Stimulated activated CD4-positive, alpha-beta T cell treated with anti-CD3 and anti-CD28 coated beads, TNF-alpha, amount 100 ng/mL, for 1 hour (primary cell): ENCODE measurements at regions not wholly inside any gene's neighbourhood (a gene's known extent, or its start where the extent isn't known, plus 50 kb on each side); places are given as distances from the start of the nearest gene placed in this dataset.
"Not testable (repeated sequence)": the region's sequence is repeated elsewhere in the genome, so short reads cannot be mapped to it uniquely, and the experiment has no call there.

Experiments used
- DNase-seq, 3 donors: peaks; one replicate each; pipeline ENCODE4 v3.0.0-alpha.2; 2020; ENCODE audit warnings: low read depth in 3 of 3, low spot score in 1 of 3

DNA sequence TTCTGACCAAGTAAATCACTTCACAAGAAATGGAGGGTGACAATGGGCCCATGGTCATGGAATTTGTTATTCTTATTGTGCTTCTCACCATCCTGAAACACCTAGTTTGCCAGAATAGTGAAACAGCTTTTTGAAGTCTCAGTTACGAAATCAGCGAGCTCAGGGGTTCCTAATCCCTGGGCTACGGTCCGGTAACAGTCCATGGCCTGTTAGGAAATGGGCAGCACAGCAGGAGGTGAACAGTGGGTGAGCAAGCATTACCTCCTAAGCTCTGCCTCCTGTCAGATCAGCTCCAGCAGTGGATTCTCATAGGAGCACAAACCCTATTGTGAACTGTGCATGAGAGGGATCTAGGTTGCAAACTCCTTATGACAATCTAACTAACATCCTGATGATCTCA is 1356.3 kb downstream of the KCNT2 start:
- no peak for DNase-seq

DNA sequence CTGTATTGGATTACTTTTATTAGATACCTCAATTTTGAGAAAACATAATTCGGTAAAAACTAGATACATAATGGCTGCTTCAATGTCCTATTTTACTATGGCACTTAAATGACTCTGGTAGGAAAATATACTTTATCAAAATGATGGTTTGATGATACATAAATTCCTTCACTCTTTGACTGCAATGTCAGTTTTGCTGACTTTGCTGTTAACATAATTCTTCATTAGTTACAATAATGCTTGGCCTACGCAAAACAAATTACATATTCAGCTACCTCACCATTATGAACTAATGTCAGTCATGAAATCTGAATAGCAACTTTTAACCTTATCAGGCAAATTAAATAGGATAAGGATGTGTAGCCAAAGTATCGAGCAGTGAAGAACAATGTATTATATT is 1364.7 kb downstream of the KCNT2 start:
- DNase-seq, result no peak

DNA sequence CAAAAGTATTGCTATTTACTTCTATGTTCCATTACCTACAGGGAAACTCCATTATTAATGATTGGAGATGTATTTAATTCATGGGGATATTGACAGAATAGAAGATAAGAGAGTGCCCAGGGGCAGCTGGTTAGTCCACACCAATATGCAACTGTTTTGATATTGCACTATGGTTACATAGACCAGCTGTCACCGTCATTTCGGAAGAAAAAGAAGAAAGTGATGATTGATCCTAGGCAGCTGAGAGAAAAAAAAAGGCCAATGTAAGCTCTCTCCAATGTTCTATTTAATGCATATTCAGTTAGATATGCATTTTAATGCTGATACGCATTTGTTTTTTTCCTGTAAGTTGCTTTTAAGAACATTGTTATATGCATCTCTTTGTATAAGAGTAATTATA is 1367.2 kb downstream of the KCNT2 start:
- DNase-seq, result no peak

DNA sequence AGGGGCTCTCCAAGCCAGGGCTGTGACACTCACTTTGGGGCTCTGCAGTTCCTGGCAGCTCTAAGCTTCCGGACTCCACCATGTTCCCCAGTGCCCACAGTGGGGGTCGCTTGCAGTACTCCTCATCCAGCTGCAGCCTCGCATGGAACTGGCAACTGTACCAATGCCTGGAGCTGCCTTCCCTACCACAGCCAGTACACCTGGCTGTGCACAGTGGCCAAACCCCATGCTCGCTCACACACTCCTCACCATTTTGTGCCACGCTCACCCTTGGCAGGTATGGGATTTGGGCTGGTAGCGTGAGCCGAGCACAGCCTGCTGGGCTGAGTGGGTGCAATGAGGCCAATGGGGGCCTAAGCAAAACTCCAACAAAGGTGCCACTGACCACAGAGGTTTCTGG is 1369.9 kb downstream of the KCNT2 start:
- DNase-seq, result no peak

DNA sequence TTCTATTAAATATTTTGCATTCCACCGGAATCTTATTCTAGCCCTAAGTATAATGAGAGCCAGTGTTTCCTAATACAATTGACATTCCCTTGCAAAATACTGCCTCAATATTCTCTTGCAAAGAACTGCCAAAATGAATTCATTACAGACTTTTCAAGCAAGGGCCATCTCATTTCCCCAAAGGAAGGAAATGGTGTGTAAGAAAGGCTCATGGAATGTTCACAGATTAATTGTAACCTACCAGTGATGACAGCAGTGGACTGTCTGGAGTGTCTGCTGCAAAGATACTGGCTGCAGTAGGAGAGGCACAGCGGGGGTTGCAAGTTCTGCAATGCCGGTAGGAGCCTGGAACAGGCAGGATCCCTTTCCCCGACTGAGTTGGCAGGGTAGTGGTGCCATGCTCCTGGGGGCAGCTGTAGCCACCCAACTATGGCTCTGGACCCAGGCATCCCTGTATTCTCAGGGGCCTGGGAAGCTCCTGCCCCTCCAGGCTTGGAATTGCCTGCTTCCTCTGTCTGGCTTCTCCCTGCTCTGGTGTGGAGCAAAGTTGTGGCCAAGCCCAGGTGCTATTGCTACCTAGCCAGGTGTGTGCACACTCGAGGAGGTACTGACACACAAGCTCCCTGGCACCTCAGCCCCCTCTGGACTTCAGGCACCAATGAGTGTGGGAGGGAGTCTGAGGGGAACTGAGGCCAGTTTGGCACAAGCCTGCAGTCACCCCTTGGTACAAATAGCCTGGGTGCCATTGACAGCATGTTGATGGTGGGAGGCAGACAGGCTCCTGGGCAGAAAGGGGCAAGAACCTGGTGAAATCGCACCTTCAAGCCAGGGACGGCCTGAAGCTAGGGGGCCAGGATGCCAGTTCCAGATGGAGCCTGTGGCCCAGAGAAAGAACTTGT is 1371.0 kb downstream of the KCNT2 start:
- DNase-seq, result no peak

DNA sequence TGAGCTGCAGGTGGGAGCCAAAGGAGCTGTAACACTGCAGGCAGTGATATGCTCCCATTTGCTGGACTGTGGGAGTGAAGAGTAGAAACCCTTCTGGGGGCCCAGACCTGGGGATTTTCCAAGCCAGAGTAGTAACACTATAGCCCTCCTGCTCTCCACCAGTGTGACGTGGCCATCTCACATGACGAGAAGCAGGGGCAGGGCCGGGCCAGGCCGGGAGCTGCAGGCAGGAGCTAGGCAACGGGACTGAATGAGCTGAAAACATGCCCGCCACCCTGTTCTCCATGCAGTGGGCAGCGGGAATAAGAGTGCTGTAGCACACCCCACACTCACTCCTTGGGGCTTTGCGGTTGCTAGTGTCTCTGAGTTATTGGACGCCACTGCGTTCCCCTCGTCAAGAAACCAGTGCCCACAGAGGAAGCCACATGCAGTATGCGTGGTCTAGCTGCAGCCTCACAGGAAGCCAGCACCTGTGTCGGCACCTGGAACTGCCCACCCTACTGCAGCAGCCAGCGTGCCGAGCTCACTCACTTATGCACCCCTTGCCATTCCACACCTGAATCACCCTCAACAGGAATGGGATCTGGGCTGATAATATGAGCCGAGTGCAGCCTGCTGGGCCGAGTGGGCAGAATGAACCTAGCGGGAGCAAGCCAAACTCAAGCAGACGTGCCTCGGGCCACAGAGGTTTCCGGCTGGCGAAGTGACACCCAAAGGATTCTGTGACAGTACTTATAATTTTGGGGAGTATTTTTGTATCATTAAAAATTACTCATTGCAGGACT is 1389.6 kb downstream of the KCNT2 start:
- DNase-seq, result no peak

DNA sequence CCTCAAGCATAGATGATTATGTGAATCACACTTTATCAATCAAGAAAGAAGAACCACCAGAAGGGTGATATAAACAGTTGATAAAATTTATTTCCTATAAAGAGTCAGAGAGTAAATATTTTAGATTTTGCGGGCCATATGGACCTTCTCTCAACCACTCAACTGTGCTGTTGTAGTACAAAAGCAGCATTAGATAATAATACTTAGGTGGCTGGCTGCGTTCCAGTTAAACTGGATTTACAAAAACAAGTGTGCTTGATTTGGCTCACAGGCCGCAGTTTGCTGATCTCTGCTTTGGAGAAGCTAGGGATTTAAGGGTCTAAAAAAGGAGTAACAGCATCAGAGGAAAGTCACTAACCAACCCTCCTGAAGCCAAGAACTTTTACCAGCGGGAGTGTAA is 1406.0 kb downstream of the KCNT2 start:
- DNase-seq, result no peak

DNA sequence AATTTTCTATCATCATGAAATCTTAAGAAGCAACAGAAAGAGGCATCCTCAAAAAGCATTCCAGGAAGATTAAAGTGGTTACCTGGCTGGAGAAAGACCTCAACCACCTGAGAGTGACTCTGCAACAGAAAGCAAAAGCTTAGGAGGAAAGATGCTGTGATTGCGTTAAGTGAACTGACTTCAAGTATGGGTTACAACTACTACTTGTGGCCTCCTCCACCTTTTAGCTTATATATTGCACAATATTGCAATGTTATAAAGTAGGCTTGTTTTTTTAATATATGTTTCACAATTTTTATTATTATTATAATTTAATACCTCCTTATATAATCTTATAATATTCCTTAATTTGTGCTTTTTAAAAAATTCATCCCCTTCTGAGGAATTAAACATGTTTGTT is 1407.5 kb downstream of the KCNT2 start:
- DNase-seq, result no peak

DNA sequence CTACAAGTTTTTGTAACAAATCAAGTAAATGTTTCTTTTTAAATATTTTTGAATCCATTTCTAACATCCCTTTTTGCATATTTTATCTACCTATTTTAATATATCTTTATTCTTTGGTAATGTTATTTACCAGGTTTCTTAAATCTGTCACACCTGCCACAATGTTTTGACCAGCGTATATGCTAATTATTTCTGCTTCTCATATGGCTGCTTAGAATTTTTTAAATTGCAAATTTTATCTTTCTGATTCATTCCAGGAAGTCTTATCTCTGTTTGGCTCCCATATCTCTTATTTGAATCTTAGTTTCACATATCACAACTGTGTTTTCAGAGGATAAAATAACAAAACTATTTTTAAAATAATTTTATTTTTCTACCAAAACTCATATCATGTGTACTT is 1411.1 kb downstream of the KCNT2 start:
- no peak for DNase-seq

DNA sequence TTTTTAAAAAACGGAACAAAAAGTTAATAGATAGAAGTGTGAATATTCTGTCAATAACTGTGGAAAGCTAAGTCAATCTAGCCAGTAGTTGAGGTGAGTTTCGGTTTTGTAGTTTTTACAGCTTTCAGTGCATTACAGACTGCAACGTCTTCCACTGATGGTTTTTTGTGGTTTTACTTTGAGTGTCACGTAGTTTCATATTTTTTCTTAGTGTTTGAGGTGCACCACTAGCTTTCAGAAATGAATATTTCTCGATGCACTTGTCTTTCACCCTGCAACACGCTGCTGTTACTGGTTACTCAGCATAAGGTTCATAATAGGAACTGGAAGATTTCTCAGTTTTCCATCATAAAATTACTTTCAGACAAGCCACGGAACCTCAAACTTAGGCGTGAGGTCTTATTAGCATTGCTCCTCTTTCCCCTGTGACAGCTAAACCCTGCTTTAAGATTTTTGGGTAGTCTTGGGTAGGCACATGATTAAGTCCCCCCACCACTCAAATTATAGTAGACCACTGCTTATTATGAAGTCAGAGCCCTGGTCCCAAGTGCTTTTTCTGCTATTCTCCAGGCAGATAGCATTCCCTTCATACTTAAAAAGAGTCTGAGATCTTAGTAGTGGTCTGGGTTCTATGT is 1412.7 kb downstream of the KCNT2 start:
- no peak for DNase-seq

DNA sequence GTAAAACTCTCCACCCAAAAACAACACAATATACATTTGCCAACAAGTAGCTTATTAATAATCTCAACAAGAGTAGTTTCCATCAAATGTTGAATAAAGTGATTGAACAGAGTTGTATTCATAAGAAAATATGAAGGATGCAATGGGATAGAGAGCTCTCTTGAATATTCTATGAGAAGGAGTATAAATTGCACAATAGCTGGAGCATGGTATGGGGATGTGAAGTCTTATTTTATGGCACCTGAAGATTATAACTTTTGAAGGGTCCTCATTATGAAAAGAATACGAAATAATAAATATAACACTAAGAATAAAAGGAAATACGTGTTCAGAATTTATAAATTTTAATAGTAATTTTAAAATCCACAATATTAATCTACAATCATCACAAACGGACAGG is 1415.1 kb downstream of the KCNT2 start:
- DNase-seq, result no peak

DNA sequence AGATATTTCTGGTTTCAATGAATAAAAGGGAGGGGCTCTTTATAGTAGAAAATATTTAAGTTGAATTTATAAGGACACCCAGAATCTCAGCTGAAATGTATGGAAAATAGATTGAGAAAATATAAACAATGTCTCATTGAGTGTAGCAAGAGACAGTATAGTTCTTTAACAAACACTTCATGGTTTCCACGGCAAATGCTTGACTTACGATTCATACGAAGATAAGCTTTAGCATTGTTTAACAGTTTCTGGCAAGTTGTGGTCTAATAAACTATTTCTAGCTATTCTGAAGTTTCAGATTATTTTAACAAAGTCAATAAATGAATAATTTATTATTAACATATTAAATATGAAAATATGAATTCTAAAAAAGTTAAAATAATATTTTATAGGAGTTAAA is 1419.4 kb downstream of the KCNT2 start:
- DNase-seq, result no peak

DNA sequence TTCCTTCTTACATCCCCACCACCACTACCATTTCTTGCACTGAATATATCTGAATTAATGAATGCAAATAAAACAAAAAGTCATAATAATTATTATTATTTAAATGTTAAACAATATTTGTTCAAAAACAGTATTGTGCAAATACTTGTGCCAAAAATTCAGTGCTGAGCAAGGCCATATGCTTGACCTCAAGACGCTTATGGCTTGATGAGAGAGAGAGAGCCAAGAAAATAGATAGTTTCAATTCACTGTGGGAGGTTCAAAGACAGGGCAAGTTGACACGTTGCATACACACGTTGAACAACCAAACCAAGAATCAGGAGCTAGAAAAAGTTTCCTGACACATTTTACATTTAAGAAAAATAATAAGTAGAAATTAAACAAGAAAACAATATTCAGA is 1421.7 kb downstream of the KCNT2 start:
- DNase-seq, result no peak

DNA sequence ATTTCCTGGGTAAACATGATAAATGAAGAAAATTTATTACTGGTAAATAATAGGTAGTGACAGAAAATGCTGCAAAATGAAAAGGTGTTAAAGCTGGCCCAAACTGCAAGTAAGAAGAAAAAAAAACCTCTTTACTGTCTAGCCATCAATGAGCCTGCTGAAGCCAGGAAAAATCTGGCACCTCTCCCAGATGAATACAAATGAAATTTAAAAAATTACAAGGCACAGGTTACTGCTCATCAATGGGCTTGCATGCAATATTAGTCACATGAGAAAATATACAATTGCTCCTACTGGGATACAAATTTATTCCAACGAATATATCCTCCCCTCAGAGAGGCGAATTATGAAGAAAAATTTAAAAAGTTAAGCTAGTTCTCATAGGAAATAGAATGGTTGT is 1422.5 kb downstream of the KCNT2 start:
- DNase-seq, result no peak

DNA sequence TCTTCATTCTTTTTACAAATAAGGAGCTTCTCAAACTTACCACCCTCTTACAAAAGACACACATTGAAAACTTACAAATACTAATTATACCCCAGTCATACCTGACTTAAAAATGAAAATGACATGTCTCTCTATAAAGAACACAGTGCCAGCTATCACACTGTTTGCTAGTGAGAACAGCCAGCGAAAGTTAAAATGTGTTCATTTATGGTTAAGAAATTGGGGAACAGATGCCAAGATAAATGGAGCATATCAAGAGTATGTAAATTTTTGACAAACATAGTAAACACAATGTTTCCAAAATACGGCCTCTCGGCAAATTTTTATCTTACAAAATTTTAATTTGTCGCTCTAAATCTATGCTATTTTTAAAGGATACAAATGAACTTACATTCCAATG is 1422.9 kb downstream of the KCNT2 start:
- no peak for DNase-seq

DNA sequence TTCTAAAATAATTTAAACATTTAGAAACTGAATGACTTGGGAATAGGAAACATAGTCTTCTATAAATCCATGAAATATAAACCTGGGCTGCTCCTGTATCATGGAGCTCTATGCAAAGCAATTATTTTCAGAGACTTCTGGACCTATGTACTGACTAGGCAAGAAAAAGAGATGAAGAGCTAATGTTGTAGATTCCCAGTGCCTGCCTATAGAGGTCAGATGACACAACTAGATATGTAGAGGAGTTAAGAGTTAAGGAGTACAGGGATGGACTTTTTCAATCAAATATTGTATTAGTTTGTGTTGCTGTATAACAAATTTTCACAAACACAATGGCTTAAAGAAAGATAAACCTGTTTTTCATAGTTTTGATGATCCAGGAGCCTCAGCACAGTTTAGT is 1434.5 kb downstream of the KCNT2 start:
- no peak for DNase-seq

DNA sequence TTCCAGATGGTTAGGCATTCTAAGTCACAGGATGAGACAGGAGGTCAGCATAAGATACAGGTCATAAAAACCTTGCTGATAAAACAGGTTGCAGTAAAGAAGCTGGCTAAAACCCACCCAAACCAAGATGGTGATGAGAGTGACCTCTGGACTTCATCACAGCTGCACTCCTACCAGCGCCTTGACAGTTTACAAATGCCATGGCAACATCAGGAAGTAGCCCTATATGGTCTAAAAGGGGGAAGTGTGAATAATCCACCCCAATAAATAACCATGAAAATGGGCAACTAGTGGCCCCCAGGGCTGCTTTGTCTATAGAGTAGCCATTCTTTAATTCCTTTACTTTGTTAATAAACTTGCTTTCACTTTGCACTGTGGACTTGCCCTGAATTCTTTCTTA is 1448.4 kb downstream of the KCNT2 start:
- not testable (repeated sequence) for DNase-seq

DNA sequence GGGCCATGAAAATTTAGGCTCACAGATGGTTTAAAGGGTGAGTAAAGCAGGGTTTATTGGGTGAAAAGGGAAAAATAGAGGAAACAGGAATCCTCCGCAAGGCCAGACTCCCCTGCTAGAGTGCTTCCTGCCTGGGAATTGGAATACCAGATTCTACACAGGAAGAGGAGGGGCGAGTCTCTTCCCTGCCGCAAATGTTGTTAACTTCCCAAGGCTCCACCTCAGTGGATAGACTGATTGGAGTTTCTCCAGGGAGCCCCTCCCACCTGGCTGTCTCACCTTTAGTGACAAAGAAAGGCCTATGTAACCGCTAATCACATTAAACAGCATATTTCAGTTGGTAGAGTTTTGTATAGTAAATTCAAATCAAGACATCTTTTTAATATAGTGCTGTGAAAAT is 1450.1 kb downstream of the KCNT2 start:
- DNase-seq, result no peak

DNA sequence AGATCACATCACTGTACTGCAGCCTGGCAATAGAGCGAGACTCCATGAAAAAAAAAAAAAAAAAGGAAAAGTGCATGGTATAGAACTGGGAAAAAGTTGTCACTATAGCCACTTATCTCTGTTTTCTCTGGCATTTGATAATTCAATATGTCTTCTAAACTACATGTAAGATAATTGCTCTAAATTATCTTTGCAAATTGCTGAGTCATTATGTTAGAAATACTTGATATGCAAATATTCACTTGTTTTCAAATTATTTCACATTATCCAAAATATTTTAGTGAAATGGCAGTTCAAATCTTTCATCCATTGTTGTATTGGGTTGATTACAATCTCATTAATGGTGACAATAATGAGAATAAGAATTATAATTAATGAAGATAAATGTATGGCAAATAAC is 1455.1 kb downstream of the KCNT2 start:
- DNase-seq, result no peak

DNA sequence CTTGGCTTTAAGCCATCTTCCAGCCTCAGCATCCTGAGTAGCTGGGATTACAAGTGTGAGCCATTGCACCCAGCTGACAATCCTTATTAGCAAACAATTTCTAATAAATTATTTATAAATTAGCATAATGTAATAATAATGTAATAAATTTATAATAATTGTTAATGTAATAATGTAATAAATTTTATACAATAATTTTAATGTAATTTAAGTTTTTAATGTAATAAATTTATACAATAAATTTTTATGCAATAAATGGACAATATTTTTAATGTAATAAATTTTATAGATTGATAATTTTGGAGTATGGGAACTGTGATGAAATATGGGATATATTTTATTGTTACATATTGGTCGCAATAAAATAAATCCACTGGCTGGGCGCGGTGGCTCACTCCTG is 1457.5 kb downstream of the KCNT2 start:
- DNase-seq, result no peak

DNA sequence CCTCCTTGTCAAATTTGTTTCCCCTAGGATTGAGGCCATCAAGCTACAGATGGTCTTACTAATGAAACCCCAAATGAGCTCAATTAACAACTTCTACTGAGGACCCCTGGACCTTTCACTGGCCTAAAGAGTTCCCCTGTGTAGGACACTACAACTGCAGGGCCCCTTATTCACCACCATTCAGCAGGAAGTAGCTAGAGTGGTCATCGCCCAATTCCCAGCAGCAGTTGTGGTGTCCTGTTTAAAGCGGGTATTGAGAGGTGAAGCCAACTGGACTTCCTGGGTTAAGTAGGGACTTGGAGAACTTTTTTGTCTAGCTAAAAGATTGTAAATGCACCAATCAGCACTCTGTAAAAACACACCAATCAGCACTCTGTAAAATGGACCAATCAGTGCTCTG is 1466.9 kb downstream of the KCNT2 start:
- DNase-seq, result no peak

DNA sequence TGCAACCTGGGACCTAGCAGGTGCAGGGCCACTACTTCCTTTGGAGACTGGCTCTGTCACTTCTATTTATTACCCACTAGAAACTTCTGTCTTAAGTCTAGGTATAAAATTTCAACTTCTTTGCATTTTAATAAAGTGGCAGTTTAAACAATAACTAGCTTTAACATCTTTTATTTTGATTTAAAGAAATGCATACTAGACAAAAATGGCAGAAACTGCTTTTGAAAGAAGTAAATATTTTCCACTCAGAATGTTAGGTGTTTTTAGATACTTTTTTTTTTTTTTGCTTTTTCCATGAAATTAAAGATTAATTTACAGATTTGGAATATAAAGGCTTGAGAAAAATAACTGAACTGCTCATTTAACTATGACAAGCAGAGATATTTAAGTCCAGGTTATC is 1477.6 kb downstream of the KCNT2 start:
- DNase-seq, result no peak
